GM06990 (cell line): ENCODE measurements at regions not wholly inside any gene's neighbourhood (a gene's known extent, or its start where the extent isn't known, plus 50 kb on each side); places are given as distances from the start of the nearest gene placed in this dataset.

ENCODE experiments used
- DNase-seq: peaks from one replicate; pipeline ENCODE4 v3.0.0-alpha.2; 2011; ENCODE audit not compliant: insufficient read length; ENCODE audit errors: extremely low read depth
- H3K27me3 ChIP-seq: replicated peaks from 2 replicates; pipeline ENCODE4 v1.6.0; 2011; ENCODE audit warnings: low read length; ENCODE audit not compliant: control insufficient read depth, insufficient read depth
- H3K36me3 ChIP-seq: 2 replicates; pipeline ENCODE4 v1.5.1; 2011; ENCODE audit warnings: low read length; ENCODE audit not compliant: control insufficient read depth, insufficient read depth
- H3K4me3 ChIP-seq: replicated peaks from 2 replicates; pipeline ENCODE4 v1.5.1; 2011; ENCODE audit warnings: low read depth, mild to moderate bottlenecking, control low read depth, low read length
- TF ChIP-seq, protein P1 (sequence below): IDR thresholded peaks from 2 replicates; pipeline ENCODE4 v1.5.1; 2011; ENCODE audit warnings: low read length, control low read depth, mild to moderate bottlenecking, inconsistent platforms; ENCODE audit not compliant: insufficient read depth, poor library complexity, severe bottlenecking

- DNase-seq, result no peak
- no peaks in the 10 kb centered on the region for H3K36me3 ChIP-seq
- H3K4me3 ChIP-seq, result no peak overlapping the region
- no peaks in the 10 kb centered on the region for H3K27me3 ChIP-seq
- TF ChIP-seq, protein P1, sequence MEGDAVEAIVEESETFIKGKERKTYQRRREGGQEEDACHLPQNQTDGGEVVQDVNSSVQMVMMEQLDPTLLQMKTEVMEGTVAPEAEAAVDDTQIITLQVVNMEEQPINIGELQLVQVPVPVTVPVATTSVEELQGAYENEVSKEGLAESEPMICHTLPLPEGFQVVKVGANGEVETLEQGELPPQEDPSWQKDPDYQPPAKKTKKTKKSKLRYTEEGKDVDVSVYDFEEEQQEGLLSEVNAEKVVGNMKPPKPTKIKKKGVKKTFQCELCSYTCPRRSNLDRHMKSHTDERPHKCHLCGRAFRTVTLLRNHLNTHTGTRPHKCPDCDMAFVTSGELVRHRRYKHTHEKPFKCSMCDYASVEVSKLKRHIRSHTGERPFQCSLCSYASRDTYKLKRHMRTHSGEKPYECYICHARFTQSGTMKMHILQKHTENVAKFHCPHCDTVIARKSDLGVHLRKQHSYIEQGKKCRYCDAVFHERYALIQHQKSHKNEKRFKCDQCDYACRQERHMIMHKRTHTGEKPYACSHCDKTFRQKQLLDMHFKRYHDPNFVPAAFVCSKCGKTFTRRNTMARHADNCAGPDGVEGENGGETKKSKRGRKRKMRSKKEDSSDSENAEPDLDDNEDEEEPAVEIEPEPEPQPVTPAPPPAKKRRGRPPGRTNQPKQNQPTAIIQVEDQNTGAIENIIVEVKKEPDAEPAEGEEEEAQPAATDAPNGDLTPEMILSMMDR, result no peak
These were observed 54.7 kb upstream of the TTC39B start for GRCh38 chr9:15361737-15362136.

GRCh38 chr9:15357050-15357653, 50.1 kb upstream of the TTC39B start:
- no peaks in the 10 kb centered on the region for H3K27me3 ChIP-seq
- H3K36me3 ChIP-seq, result no peaks in the 10 kb centered on the region
- H3K4me3 ChIP-seq, result no peak overlapping the region
- TF ChIP-seq, protein P1, result peak; percentile 39
- DNase-seq, result peak; percentile 9
